ENCODE measurements at regions not wholly inside any gene's neighbourhood (a gene's known extent, or its start where the extent isn't known, plus 50 kb on each side); places are given as distances from the start of the nearest gene placed in this dataset.

DNA sequence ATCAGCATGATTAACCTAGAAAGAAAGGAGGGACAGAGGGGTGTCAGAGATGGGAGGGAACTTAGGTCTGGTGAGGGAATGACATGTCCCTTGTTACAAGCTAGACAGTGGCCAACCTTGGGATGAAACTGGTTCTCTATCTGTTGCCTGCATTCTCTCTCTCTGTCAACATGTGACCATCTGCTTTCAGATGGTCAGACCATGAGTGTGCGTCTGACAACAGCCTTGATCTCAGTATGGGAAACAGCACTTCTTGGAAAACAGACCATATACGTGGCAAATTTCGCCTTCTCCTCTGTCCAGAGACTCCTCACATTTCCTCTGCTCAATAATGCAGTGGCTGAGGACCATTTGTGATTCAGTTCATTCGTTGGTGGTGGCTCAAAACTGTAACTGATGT is 845.9 kb downstream of the TYW1 start:
- Histone ChIP-seq H3K4me3 (ENCODE audit: insufficient read depth, low read depth, low read length) (no peak overlapping the region), H3K36me3 (replicated peaks; ENCODE audit: control insufficient read depth, insufficient read depth, low read length) (no peaks in the 10 kb centered on the region), H3K27me3 (ENCODE audit: control insufficient read depth, insufficient read depth, low read length) (no peaks in the 10 kb centered on the region)
- no peak for DNase-seq

DNA sequence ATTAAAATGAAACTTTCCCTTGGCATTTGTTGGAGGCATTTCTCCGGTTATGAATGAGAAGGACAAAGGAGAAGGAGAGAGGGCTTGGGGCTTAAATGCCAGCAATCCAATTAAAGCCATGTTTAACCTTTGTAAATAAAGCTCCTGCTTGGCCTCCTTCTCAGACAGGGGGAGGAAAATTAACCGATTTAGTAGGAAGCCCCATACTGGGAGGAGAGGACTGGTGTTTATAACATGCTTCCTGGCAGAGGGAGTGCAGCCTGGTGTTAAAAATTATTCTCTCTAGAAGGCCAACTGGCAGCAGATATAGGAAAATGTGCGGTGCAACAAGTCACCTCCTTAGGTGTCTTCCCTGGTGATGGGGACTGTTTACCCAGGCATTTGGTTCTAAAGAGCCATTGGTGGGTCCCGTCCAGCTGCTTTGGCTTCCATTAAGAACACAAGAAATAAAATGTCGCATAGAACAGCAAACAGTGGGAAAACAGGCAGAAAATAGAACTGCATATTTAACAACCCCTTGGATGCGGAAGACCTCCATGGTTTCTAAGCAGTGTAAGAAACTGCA is 846.5 kb downstream of the TYW1 start:
- DNase-seq, result no peak
- H3K4me3 ChIP-seq (ENCODE audit: insufficient read depth, low read depth, low read length), result no peak overlapping the region
- H3K36me3 ChIP-seq (replicated peaks; ENCODE audit: control insufficient read depth, insufficient read depth, low read length), result no peaks in the 10 kb centered on the region
- no peaks in the 10 kb centered on the region for H3K27me3 ChIP-seq (ENCODE audit: control insufficient read depth, insufficient read depth, low read length)

DNA sequence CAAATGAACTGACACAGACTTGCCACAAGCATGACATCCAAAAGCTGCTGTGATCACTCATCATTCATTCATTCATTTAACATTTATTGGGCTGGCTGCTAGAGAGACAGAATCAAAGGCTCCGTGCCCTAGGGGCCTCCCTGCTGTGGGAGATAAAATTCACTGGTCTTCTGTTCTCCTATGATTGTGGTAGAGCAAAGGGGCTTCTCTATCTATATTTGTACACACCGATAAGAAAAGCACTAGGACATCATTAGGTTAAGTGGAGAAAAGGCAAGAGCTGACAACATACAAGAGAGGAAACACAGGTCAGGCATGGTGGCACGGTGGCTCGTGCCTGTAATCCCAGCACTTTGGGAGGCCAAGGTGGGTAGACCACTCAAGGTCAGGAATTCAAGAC is 847.0 kb downstream of the TYW1 start:
- H3K4me3 ChIP-seq (ENCODE audit: insufficient read depth, low read depth, low read length), result no peak overlapping the region
- no peaks in the 10 kb centered on the region for H3K36me3 ChIP-seq (replicated peaks; ENCODE audit: control insufficient read depth, insufficient read depth, low read length)
- no peaks in the 10 kb centered on the region for H3K27me3 ChIP-seq (ENCODE audit: control insufficient read depth, insufficient read depth, low read length)
- no peak for DNase-seq

DNA sequence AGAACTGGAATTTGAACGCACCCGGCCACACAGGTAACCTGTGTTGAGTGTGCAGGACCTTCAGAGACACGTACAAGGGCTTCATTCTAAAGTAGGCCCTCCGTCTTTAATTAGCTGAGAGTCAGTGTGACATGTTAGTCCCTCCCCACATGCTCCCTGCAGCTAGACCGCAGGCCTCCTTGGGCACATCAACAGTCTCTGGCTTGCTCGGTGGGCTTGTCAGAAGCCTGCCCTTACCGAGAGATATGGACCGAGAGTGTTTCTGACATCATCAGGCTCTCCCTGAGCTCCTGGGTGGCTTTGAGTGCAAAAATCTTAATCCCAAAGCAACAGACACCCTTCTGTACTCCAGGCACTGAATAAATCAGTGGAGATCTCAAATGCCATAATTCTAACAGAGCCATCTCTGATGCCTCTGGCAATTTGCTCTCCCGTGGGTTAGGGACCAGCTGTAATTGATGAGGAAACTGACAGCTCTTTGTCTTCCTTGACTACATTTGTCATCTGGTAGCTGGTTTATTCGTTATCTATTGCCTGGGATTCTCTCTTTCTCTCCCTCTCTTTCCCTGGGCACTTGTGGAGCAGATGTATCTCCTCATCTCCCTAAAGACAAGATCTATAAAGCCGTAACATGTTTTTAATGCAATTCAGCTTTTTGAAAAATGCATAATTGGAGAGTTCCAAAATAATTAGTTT is 850.6 kb downstream of the TYW1 start:
- H3K36me3 ChIP-seq (replicated peaks; ENCODE audit: control insufficient read depth, insufficient read depth, low read length), result no peaks in the 10 kb centered on the region
- H3K27me3 ChIP-seq (ENCODE audit: control insufficient read depth, insufficient read depth, low read length), result no peaks in the 10 kb centered on the region
- no peak for DNase-seq
- H3K4me3 ChIP-seq (ENCODE audit: insufficient read depth, low read depth, low read length), result no peak overlapping the region

DNA sequence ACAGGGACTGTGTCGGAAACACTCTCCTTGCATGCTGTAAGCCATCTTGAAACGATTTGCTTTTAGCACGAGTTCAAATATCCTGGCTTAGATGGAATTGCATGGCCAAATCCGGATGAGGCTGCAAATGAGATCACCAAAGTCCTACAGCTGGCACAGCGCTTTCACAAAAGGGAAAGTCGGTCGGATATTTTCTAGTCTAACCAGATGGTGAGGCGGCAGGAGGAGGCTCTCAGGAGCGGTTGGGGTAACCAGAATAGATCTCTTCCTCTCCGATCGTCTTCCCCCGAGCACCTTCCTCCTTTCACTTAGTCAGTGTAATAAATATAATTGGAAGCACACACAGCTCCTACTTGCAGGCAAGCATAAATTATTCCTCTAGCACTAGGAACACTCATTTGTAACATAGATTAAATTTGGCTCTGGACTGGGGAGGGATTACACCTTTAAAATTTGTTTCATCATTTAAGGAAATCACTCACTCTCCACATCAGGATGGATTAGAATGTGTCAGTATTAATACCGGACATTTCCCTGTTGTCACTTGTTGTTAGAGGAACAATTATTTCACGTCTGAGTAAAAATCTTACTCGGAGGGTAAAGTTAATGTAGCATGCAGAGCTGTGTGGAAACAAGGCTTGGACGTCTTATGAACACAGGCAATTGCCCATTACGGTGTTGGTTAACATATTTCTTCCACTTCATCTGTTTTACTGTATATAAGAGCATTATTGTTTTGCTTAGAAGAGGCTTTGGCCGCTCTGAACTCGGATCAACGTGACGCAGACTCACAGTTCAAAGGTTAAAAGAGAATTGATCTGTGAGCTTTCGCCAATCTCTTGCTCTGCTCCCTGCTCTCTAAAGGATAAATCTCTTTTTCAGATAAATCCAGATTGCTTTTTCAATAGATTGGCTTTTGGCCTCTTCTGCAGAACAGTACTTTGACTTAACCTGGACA is 857.9 kb downstream of the TYW1 start:
- no peak for DNase-seq
- Histone ChIP-seq H3K27me3 (ENCODE audit: control insufficient read depth, insufficient read depth, low read length) (no peaks in the 10 kb centered on the region), H3K36me3 (replicated peaks; ENCODE audit: control insufficient read depth, insufficient read depth, low read length) (no peaks in the 10 kb centered on the region), H3K4me3 (ENCODE audit: insufficient read depth, low read depth, low read length) (no peak overlapping the region)

DNA sequence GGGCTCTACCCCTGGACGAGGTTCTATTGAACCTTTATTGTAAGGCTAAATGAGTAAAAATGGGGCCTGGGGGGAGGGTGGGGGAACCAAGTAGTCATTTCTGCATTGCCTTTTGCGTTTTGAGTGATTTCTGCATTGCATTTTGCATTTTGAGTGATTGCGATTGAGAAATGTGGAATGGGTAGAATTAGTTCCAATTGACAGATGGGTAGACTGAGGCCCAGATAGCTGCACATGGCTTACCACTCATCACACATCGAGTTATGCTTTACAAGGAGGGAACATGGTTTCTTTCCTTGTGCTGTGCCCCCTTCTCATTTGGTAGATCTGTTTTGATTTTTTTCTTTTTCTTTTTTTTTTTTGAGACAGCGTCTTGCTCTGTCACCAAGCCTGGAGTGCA is 858.7 kb downstream of the TYW1 start:
- Histone ChIP-seq H3K36me3 (replicated peaks; ENCODE audit: control insufficient read depth, insufficient read depth, low read length) (no peaks in the 10 kb centered on the region), H3K27me3 (ENCODE audit: control insufficient read depth, insufficient read depth, low read length) (no peaks in the 10 kb centered on the region), H3K4me3 (ENCODE audit: insufficient read depth, low read depth, low read length) (no peak overlapping the region)
- DNase-seq, result no peak

DNA sequence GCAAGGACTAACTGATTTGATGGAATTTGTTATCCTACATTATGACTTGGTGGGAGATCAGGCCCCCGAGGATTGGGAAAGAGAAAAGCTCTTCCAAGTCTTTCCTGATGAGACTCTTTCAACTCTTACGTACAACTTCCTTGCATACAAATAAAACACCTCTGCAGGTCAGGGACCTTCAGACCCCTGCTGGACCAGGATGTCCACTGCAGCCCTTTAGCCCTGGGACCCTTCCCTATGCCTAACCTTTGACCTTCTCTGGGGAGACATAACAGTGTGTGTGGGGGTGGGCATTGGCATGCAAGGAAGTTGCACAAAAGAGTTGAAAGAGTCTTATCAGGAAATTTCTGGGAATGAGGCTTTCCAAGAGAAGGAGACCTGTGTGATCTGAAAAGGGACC is 859.4 kb downstream of the TYW1 start:
- H3K27me3 ChIP-seq (ENCODE audit: control insufficient read depth, insufficient read depth, low read length), result no peaks in the 10 kb centered on the region
- no peaks in the 10 kb centered on the region for H3K36me3 ChIP-seq (replicated peaks; ENCODE audit: control insufficient read depth, insufficient read depth, low read length)
- DNase-seq, result no peak
- no peak overlapping the region for H3K4me3 ChIP-seq (ENCODE audit: insufficient read depth, low read depth, low read length)

DNA sequence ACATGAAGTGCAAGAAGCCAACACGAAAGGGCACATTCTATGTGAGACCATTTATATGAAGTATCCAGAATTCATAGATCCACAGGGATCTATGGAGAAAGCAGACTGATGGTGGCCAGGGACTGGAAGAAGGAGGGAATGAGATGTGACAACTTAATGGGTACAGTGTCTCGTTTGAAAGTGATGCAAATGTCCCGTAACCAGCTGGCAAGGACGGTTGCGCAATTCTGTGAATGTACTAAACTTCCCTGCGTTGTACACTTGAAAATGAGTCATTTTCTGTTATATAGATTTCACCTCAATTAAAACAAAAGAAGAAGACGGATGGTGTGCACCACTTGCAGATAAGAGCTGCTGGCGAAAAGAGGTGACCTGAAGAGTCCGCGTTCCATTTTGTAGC is 861.1 kb downstream of the TYW1 start:
- no peak overlapping the region for H3K4me3 ChIP-seq (ENCODE audit: insufficient read depth, low read depth, low read length)
- no peaks in the 10 kb centered on the region for H3K27me3 ChIP-seq (ENCODE audit: control insufficient read depth, insufficient read depth, low read length)
- no peak for DNase-seq
- no peaks in the 10 kb centered on the region for H3K36me3 ChIP-seq (replicated peaks; ENCODE audit: control insufficient read depth, insufficient read depth, low read length)

DNA sequence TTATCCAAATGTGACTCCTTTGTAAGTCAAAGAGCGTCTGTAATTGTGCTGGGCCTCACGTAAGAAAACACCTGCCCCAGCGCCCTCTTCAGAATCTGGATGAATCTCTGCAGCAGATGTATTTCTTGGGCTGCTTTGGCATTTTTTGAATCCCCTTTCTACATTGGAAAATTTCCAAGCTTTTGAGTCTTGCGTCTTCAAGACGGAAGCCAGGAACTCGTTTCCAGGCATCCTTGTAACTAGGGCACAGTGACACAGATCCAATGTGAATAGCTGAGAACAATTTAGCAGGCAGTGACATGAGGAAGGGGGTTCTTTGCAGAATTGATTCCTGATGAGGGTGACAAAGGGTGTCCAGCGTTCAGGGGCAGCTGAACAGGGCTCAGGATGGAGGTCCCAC is 862.3 kb downstream of the TYW1 start:
- no peaks in the 10 kb centered on the region for H3K36me3 ChIP-seq (replicated peaks; ENCODE audit: control insufficient read depth, insufficient read depth, low read length)
- H3K27me3 ChIP-seq (ENCODE audit: control insufficient read depth, insufficient read depth, low read length), result no peaks in the 10 kb centered on the region
- no peak overlapping the region for H3K4me3 ChIP-seq (ENCODE audit: insufficient read depth, low read depth, low read length)
- DNase-seq, result no peak

DNA sequence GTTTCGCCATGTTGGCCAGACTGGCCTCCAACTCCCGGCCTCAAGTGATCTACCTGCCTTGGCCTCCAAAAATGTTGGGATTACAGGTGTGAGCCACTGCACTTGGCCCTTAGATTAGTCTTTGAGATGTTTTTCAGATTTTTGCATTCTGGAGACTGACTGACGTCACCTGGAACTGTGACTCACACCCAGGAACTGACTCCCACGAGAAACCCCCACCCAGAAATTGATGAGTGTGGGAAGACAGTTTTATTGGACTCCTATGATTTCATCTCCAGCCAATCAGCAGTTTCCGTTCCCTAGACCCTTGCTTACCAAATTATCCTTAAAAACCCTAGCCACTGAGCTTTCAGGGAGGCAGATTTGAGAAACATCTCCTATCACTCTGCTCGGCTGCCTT is 867.3 kb downstream of the TYW1 start:
- Histone ChIP-seq H3K27me3 (ENCODE audit: control insufficient read depth, insufficient read depth, low read length) (no peaks in the 10 kb centered on the region), H3K36me3 (replicated peaks; ENCODE audit: control insufficient read depth, insufficient read depth, low read length) (no peaks in the 10 kb centered on the region)
- DNase-seq, result no peak

DNA sequence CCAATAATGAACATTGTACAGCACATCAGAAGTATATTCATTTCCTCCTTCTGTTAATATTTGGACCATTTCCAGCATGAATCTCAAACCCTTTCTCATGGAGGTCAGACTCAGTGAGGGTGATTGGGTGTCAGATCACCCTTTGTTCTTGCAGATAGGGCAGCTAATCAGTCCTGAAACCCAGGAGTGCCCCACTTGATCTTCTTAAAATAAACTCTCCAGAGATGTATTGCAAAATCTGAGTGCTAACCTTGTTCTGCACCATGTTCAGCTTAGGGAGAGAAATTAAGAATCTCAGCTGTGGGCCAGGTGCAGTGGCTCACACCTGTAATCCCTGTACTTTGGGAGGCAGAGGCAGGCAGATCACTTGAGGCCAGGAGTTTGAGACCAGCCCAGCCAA is 869.4 kb downstream of the TYW1 start:
- H3K27me3 ChIP-seq (ENCODE audit: control insufficient read depth, insufficient read depth, low read length), result no peaks in the 10 kb centered on the region
- H3K4me3 ChIP-seq (ENCODE audit: insufficient read depth, low read depth, low read length), result no peak overlapping the region
- H3K36me3 ChIP-seq (replicated peaks; ENCODE audit: control insufficient read depth, insufficient read depth, low read length), result no peaks in the 10 kb centered on the region
- no peak for DNase-seq

More for the DNA sequence above, 867.3 kb downstream of the TYW1 start:
- no peak overlapping the region for H3K4me3 ChIP-seq (ENCODE audit: insufficient read depth, low read depth, low read length)

DNA sequence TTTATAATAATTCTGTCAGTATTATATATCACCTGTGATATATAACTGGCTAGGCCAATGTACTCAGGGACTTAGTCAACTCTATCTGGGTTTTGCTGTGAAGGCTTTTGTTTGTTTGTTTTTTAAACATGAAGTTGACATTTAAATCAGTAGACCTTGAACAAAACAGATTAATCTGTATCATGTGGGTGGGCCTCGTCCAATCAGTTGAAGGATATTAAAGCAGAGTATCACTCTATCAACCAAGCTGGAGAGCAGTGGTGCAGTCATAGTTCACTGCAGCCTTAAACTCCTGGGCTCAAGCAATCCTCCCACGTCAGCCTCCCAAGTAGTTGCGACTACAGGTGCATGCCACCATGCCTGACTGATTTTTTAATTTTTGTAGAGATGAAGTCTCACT is 870.2 kb downstream of the TYW1 start:
- DNase-seq, result no peak
- no peaks in the 10 kb centered on the region for H3K27me3 ChIP-seq (ENCODE audit: control insufficient read depth, insufficient read depth, low read length)
- no peak overlapping the region for H3K4me3 ChIP-seq (ENCODE audit: insufficient read depth, low read depth, low read length)
- H3K36me3 ChIP-seq (replicated peaks; ENCODE audit: control insufficient read depth, insufficient read depth, low read length), result no peaks in the 10 kb centered on the region

DNA sequence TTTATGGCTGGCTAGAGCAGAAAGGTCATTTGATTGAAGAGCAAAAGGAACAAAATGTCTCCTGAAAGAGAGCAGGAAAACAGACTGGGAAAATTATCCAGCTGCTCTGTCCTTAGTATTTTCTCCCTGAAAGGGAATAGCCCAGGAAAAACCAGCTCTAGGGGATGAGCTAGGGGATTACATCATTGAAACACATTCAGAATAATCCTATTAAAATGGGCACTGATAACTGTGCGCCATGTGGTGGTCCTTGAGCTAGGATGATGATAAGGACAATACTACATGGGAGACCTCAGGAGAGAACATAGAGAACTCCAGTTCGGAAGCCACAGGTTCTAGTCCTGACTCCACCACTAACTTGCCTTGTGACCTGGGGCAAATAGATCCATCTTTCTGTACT is 873.8 kb downstream of the TYW1 start:
- no peaks in the 10 kb centered on the region for H3K36me3 ChIP-seq (replicated peaks; ENCODE audit: control insufficient read depth, insufficient read depth, low read length)
- H3K4me3 ChIP-seq (ENCODE audit: insufficient read depth, low read depth, low read length), result no peak overlapping the region
- H3K27me3 ChIP-seq (ENCODE audit: control insufficient read depth, insufficient read depth, low read length), result no peaks in the 10 kb centered on the region
- DNase-seq, result no peak

DNA sequence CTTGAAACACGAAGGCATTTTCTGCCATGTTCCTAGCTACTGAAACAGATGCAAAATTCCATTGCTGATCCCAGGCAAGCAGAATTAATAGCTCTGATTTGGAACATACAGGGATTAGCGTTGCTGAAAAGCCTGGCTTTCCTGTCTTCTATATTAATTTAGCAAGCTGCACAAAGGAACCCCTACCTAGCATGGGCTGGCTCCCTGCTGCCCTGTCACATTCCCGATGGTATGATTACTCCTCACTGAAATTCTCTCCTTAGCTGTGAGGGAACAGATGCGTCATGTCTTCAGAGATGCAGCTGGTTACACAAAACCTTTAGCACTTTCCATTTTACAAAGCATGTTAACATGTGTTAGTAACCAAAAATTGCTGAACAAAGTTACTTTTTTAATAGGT is 878.9 kb downstream of the TYW1 start:
- Histone ChIP-seq H3K4me3 (ENCODE audit: insufficient read depth, low read depth, low read length) (no peak overlapping the region), H3K36me3 (replicated peaks; ENCODE audit: control insufficient read depth, insufficient read depth, low read length) (no peaks in the 10 kb centered on the region), H3K27me3 (ENCODE audit: control insufficient read depth, insufficient read depth, low read length) (no peaks in the 10 kb centered on the region)
- DNase-seq, result no peak

DNA sequence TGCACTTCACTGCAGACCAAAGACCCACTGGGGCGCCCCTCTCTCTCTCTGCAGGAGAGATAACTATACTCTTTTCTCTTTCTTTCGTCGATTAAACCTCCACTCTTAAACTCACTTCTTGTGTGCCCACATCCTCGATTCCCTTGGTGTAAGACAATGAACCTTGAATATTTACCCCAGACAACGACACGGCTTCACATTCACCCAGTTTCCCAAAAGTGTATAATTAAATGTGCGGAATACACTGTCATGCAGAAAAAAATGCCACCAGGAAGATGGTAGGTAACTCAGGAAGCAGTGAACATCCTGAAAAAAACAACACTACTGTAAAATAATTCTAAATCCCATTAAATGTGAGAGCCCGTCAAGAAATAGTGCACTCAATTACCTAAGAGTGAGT is 882.2 kb downstream of the TYW1 start:
- no peak for DNase-seq
- H3K36me3 ChIP-seq (replicated peaks; ENCODE audit: control insufficient read depth, insufficient read depth, low read length), result no peaks in the 10 kb centered on the region
- no peak overlapping the region for H3K4me3 ChIP-seq (ENCODE audit: insufficient read depth, low read depth, low read length)
- no peaks in the 10 kb centered on the region for H3K27me3 ChIP-seq (ENCODE audit: control insufficient read depth, insufficient read depth, low read length)
